ENCODE measurements at regions not wholly inside any gene's neighbourhood (a gene's known extent, or its start where the extent isn't known, plus 50 kb on each side); places are given as distances from the start of the nearest gene placed in this dataset.

GRCh38 chr10:78510566-78511323 lies 477.1 kb downstream of the RPS24 start:
- ATAC-seq, result no peak
- DNase-seq (ENCODE audit: missing footprints), result no peak
- intact Hi-C loops (cut with DNase I), result no loop called here

DNA sequence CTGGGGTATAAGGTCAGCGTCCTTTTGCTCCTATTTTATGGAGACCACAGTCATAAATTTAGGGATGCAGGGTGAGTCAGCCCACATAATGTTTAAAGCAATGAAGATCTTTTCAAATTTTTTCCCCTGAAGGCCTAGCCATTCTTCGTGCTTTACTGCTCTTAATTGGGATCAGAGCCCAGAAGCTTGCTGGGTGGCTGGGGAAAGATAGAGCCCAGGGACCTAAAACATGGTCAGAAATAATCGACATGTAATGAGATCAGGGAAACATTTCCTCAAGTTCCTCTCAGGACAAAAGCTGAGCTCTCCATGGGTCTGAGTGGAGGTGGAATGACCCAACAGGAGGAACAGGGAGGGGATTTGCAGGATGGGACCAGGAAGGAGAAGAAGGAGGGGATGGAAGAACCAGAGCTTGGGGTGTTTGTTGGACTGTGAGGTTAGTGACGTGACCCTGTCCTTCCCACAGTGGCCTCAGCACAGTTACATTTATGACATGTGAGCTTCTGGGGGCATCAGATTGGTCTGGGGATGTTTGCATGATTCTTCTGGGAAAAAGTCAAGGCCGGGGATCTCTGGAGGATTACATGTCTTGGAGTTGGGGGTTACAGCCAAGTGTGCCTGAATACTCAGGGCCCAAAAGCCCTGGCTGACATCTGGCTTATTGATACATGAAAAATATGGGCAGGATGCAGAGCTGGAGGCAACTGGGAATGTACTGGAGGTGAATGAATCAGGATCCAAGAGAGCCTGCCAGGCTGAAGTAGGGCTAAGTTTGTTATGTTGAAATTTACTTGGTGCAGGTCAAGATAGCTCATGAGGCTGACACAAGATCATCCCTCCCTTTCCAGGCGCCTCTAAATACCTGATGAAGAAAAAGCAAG lies 477.9 kb downstream of the RPS24 start:
- intact Hi-C loops (cut with DNase I), result no loop called here
- DNase-seq (ENCODE audit: missing footprints) (no peak), ATAC-seq (no peak)

DNA sequence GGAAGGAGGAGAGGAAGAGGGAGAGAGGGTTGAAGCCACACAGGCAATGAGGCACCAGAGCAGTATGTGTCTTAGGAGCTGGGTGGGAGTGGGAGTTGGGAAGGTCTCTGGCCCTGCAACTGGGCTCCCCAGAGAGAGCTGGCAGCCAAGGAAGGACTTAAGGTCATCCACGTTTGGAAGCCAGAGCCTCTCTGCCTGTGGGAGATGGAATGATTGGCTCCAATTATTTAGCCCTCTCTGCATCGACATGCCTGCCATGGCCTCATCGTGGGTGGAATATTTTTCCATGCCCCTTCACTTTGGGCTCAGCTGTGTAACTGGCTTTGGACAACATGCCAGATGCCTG lies 478.5 kb downstream of the RPS24 start:
- intact Hi-C loops (cut with DNase I), result no loop called here
- DNase-seq (ENCODE audit: missing footprints) (no peak), ATAC-seq (peak; percentile 22)

- DNase-seq (ENCODE audit: missing footprints) (no peak), ATAC-seq (no peak)
- intact Hi-C loops (cut with DNase I), result no loop called here
These were observed 479.7 kb downstream of the RPS24 start for GRCh38 chr10:78513330-78513729.

GRCh38 chr10:78513986-78514385 lies 480.3 kb downstream of the RPS24 start:
- DNase-seq (ENCODE audit: missing footprints) (no peak), ATAC-seq (no peak)
- intact Hi-C loops (cut with DNase I), result no loop called here

DNA sequence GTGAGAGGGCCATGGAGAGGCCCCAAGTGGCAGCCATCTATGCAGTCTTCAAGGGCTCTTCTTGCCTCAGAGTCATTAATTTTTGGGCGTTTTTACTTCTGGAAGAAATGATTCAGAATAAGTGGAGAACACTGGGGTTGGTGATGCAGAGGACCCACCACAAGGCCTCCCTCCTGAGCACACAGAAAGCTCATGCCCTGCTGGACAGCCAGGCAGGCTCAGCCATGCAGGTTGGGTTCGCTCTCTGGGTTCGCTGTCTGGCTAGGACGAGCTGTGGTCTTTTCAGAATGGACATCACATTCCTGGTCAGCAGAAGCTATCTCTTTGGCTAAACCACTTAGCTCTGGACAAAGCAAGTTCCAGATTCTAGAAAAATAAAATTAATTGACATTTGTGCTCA lies 480.8 kb downstream of the RPS24 start:
- ATAC-seq, result no peak
- intact Hi-C loops (cut with DNase I), result no loop called here
- DNase-seq (ENCODE audit: missing footprints), result no peak

DNA sequence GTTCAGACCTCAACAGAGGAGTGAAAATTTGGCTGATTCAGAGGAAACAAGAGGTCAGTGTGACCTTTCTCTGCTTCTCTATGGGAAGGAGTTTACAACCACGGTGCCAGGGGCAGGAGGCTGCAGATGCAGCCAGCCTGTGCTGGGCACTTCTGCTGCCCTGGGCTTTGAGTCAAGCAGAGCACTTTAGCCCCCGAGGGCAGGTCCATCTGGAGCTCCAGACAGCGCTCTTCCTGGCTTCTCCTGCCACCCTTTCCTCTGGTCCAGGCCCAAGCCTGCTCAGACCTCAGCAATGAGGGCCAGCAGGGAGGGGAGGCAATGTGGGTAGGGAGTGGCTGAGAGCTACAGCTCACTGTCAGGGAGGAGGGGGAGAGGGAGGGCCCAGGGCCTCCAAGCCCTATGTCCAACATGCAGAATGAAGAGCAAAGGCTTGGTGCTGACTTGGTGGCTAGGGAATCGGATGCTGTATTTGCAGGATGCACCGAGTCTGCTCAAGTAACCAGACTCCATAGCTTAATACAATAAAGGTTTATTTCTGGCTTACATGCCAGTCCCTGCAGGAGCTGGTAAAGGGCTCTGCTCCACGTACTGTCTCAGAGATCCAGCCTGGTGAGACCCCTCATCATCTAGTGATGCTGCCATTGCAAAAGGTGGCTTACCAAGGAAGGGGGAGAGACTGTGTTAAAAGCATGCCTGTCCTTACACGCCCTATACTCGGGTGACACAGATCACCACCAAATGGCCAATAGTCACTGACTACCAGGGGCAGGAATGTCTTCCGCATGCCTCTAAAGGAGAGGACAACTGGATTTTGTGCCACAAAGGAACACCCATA lies 481.6 kb downstream of the RPS24 start:
- no peak for DNase-seq (ENCODE audit: missing footprints)
- ATAC-seq, result peak; percentile 45
- intact Hi-C loops (cut with DNase I), result no loop called here

- ATAC-seq, result no peak
- no peak for DNase-seq (ENCODE audit: missing footprints)
- intact Hi-C loops (cut with DNase I), result no loop called here
These were observed 482.1 kb downstream of the RPS24 start for GRCh38 chr10:78515873-78516153.

DNA sequence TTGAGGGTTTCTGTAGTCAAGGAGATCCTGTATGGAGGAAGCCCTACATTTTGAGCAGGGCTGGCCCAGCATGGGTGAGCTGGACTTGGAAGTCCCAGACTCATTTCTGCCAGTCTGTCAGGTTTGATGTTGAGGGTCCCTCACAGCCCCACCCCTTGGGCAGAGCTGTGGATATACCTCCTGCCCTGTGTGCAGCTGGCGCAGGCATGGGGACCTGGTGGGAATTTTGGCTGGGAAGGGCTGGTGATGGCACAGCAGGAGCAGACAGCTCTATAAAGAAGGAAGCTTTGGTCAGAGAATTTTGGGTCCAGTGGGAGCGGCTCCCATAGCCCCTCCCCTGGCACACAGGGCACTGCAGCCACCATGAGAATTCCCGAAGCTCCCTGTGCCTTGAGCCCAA lies 482.6 kb downstream of the RPS24 start:
- intact Hi-C loops (cut with DNase I), result no loop called here
- DNase-seq (ENCODE audit: missing footprints) (no peak), ATAC-seq (no peak)

- DNase-seq (ENCODE audit: missing footprints), result no peak
- intact Hi-C loops (cut with DNase I), result no loop called here
These were observed 483.1 kb downstream of the RPS24 start for GRCh38 chr10:78516756-78517155.

GRCh38 chr10:78518224-78518623 lies 484.6 kb downstream of the RPS24 start:
- ATAC-seq, result no peak
- DNase-seq (ENCODE audit: missing footprints), result no peak

More at GRCh38 chr10:78516756-78517155, 483.1 kb downstream of the RPS24 start:
- no peak for ATAC-seq

DNA sequence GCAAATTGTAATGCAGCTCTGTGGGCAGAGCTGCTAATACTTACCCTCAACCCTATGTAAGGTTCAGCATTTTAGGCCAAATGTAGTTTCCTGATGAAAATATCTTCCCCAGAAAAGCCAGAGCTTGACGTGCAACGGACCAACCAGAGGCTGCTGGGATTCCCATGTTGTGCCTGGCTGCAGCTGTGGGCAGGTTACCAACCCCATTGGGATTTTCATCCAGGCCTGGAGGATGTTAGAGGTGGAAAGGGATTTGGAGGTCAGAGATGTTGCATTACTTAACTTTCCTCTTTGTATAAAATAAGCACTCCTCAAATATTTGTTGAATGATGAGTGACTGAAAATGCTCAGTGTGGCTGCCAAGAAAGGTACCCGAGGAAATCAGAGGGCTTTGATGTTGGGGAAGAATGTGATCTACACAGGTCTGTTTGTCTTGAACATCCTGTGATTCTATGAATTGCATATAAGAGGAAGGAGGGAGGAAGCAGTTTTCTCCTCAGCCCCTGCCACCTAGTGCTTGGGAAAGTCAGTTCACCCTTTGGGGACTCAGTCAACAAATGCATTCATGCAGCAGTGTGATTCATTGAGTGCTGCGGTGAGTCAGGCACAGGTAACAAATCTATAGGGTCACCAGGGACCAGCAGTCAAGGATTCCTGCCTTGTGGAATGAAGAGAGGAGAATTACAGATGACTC lies 487.2 kb downstream of the RPS24 start:
- intact Hi-C loops (cut with DNase I), result no loop called here
- DNase-seq (ENCODE audit: missing footprints), result no peak
- no peak for ATAC-seq

More at GRCh38 chr10:78518224-78518623, 484.6 kb downstream of the RPS24 start:
- intact Hi-C loops (cut with DNase I), result no loop called here

- intact Hi-C loops (cut with DNase I), result no loop called here
- DNase-seq (ENCODE audit: missing footprints) (no peak), ATAC-seq (no peak)
These were observed 489.8 kb downstream of the RPS24 start for GRCh38 chr10:78523453-78523852.

- ATAC-seq (no peak), DNase-seq (ENCODE audit: missing footprints) (no peak)
These were observed 490.7 kb downstream of the RPS24 start for GRCh38 chr10:78524342-78524741.

DNA sequence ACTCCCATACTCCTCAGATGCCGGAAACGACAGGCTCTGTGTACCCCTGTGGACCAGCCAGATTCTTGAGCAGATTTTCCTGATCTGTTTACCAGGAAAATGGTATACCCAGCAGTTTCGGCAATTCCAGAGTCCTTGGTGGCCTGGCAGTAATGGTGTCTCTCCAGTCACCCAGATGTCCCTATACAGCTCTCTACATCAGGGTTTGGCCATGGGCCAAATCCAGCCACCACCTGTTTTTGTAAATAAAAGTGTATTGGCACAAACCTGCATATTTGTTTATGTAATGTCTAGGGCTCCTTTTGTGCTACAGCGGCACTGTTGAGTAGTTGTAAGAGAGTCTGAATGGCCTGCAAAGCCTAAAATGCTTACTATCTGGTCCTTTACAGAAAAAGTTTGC lies 491.3 kb downstream of the RPS24 start:
- ATAC-seq (no peak), DNase-seq (ENCODE audit: missing footprints) (no peak)
- intact Hi-C loops (cut with DNase I), result no loop called here

More at GRCh38 chr10:78524342-78524741, 490.7 kb downstream of the RPS24 start:
- intact Hi-C loops (cut with DNase I), result no loop called here

GRCh38 chr10:78526347-78526746 lies 492.7 kb downstream of the RPS24 start:
- ATAC-seq, result no peak
- no peak for DNase-seq (ENCODE audit: missing footprints)
- intact Hi-C loops (cut with DNase I), result no loop called here

DNA sequence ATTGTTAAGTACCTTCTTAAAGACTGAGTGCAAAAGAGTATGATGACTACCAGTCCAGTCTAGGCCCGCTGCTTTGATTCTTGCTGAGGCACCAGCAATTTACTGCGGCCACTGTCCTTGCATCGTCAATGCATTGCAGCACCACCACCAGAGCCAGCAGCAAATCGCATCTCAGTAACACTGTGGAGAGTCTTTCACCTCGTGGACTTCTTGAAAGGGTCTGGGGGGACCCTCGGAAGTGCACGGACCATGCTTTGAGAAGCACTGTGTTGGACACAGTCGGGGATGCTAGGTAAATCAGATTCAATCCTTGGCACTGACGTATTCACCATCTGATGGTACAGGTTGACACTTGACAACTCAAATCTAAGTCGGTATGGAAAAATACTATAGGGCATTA lies 493.6 kb downstream of the RPS24 start:
- DNase-seq (ENCODE audit: missing footprints) (no peak), ATAC-seq (no peak)
- intact Hi-C loops (cut with DNase I), result no loop called here

GRCh38 chr10:78528749-78529204 lies 495.1 kb downstream of the RPS24 start:
- DNase-seq (ENCODE audit: missing footprints) (no peak), ATAC-seq (no peak)
- intact Hi-C loops (cut with DNase I), result no loop called here

- ATAC-seq (no peak), DNase-seq (ENCODE audit: missing footprints) (no peak)
- intact Hi-C loops (cut with DNase I), result no loop called here
These were observed 495.6 kb downstream of the RPS24 start for GRCh38 chr10:78529262-78529661.

Data from Right ventricle myocardium inferior (tissue), 1 donor.